ENCODE measurements at regions not wholly inside any gene's neighbourhood (a gene's known extent, or its start where the extent isn't known, plus 50 kb on each side); places are given as distances from the start of the nearest gene placed in this dataset.

DNA sequence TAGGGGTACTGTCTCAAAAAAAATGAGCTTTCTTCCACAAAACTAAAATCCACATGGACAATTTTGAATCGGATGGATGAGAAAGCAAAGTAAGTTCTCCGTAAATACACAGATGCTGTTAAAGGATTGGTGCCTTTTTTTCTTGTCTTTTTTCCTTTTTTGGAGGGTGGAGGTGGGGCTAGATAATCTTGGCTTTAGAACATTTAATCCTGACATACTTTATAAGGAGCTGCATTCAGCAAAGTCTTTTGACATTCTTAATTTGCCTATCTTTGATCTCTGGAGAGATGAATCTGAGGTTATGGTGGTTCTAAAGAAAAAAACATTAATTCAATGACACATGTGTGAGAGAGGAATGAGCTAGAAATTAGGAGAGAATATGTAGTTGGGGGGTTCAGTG, 312.3 kb upstream of the KCNJ16 start:
- no peak for DNase-seq (ENCODE audit: low read depth, low spot score)

DNA sequence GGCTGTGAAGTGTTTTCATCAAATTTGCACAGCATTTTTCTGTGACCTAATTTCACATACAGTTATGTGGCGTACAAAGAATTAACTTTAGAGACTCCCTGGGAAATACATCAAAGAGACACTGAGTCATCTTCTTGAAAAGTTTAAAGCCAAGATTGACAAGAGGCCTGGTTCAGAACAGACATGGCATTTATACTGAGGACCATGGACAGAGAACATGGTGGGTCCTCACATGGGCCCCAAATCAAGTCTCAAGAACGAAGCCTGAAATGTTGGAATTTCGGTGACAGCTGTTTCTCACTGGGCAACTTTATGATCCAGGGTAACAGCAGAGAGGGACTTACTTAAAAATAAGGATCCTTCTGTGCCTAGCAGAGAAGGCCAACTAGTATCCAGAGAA, 311.5 kb upstream of the KCNJ16 start:
- DNase-seq (ENCODE audit: low read depth, low spot score) = peak; percentile 2

DNA sequence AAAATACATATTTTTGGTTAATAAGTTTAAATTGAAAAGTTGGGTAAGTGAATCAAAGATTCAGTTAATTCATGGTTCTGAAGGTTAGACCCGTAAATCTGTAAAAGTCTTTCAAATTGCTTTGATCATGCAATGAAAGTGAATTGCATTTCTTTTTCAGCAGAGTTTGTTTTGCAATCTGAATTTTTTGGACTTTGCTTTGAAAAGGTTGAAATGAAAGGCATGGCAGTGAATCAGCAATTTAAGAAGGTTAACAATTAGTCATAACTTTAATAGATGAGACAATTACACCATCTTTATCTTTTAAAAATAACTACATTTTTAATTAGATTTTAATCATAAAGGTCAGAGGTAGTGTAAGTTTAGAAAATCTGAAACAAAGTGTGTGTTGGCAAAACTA, 310.9 kb upstream of the KCNJ16 start:
- DNase-seq (ENCODE audit: low read depth, low spot score) = no peak

DNA sequence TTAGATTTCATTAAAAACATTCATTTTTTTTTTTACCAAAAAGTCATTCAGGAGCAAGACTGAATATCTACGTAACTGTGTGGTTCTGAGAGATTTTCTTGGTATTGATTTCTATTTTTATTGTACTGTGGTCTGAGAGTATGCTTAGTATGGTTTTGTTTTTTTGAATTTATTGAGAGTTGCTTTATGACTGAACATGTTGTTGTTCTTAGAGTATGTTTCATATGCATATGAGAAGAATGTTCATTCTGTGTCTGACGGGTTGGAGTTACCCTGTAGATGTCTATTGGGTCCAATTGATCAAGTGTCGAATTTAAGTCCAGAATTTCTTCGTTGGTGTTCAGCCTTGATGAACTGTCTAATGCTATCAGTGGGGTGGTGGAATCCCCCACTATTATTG, 306.0 kb upstream of the KCNJ16 start:
- no peak for DNase-seq (ENCODE audit: low read depth, low spot score)

DNA sequence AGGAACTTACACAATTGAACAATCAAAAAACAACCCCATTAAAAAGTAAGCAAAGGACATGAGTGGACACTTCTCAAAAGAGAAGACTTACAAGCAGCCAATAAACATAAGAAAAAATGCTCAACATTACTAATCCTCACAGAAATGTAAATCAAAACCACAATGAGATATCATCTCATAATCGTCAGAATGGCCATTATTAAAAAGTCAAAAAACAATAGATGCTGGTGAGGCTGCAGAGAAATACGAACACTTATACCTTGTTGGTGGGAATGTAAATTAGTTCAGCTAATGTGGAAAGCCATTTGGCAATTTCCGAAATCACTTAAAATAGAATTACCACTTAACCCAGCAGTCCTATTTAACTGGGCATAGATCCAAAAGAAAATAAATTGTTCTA, 301.9 kb upstream of the KCNJ16 start:
- no peak for DNase-seq (ENCODE audit: low read depth, low spot score)

DNA sequence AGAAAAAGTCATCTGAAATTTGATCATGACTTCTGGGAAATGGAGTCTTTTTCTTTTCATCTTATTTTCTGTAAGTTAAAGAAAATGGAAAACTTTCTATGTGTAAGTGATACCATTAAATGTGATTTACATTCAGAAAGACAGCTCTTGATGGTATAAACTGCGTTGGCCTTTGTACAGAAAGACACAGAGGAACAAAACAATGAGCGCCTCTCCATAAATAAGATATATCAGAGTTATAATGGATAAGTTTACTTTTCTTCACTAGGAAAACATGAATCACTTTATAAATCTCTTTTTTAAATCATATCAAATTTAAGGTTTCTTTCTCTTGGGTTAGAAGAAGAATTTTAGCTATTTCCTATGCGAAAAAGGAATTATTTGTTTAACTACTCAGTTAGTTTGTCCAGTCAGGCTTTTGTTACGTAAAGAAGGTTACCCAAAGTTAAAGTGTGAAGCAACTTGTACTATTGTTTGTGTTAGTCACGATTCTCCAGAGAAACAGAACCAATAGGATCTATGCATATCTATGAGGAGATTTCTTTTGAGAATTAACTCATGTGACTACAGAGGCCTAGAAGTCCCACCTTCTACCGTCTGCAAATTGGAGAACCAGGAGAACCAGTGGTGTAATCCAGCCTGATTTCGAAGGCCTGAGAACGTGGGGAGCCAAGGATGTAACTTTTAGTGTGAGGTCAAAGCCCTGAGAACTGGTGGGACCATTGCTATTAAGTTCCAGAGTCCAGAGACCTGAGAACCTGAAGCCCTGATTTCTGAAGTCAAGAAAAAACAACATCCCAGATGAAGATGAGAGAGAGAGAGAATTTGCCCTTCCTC, 295.4 kb upstream of the KCNJ16 start:
- DNase-seq (ENCODE audit: low read depth, low spot score) = no peak

DNA sequence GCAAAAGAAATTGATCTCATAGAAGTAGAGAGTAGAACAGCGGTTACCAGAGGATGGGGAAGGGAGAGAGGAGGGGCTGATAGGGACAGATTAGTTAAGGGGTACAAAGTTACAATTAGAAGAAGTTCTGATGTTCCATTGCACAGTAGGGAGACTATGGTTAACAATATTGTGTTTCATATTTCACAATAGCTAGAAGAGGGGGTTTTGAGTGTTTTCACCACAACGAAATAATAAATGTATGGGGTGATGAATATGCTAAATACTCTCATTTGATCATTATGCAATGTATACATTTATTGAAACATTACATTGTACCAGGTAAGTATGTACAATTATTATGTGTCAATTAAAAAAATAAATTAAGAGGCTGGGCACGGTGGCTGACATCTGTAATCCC, 291.2 kb upstream of the KCNJ16 start:
- no peak for DNase-seq (ENCODE audit: low read depth, low spot score)

DNA sequence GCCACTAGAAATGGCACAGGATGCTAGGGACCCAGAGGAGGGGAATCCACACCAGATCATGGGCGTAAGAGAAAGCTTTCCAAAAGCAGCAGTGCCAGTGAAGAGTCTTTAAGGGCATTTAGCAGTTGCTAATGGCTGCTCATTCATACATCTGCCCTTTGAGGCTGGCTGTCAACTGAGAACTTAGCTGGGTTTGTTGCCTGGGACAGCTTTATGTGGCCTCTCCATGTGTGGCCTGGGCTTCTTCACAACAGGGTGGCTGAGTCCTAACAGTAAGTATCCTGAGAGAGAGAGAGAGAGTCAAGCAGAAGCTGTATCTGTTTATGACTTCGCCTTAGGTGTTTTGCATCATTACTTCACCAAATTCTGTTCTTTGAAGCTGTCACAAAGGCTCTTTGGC, 286.1 kb upstream of the KCNJ16 start:
- DNase-seq (ENCODE audit: low read depth, low spot score) = no peak

DNA sequence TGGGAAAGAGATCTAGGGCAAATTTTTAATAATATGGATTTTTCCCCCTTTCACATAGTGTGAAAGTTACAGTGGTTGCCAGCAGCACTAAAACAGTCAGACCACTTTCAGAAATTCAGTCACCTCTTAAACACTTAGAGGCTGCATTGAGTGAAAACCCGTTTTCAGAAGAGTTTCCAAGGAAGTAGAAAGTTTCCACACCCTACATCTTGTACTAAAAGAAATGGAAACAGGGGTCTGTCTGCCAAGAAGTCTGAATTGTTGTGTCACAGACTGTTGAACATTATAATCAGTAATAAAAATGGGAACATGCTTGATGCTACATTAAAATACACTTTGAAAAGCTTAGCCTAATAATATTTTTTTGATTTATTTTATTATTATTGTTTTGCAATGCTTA, 278.9 kb upstream of the KCNJ16 start:
- no peak for DNase-seq (ENCODE audit: low read depth, low spot score)

DNA sequence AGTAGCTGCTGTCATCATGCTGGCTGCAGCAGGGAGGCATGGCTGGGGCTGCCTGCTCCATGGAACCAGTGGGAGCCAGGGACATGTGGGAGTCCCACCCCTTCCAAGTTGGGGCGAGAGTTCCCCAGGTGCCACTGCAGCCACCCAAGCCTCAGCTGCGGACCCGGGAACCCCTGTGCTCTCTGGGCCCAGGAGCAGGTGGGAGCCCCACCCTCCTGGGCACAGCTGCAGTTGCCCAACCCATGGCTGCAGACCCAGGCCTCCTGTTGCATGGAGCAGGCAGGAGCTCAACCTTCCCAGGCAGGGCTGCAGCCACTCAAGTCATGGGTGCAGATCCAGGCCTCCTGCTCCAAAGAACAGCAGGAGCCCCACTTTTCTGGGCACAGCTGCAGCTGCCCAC, 274.2 kb upstream of the KCNJ16 start:
- DNase-seq (ENCODE audit: low read depth, low spot score) = no peak

DNA sequence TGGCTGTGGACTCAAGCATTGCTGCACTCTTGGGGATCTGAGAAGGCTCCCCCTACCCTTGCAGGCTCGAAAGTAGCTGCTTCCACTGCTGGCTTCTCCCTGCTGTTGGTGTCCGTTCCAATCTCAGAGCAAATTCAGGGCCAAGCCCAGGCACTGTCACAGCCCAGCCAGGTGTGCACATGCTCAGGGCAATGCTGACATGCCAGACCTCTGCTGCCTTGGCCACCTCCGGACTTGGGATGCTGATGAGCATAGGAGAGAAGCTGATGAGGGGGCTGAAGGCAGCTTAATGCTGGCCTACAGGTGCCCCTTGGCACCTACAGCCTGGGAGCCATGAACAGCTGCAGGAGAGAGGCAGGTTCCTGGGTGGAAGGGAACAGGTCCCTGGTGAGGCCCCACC, 273.7 kb upstream of the KCNJ16 start:
- no peak for DNase-seq (ENCODE audit: low read depth, low spot score)

DNA sequence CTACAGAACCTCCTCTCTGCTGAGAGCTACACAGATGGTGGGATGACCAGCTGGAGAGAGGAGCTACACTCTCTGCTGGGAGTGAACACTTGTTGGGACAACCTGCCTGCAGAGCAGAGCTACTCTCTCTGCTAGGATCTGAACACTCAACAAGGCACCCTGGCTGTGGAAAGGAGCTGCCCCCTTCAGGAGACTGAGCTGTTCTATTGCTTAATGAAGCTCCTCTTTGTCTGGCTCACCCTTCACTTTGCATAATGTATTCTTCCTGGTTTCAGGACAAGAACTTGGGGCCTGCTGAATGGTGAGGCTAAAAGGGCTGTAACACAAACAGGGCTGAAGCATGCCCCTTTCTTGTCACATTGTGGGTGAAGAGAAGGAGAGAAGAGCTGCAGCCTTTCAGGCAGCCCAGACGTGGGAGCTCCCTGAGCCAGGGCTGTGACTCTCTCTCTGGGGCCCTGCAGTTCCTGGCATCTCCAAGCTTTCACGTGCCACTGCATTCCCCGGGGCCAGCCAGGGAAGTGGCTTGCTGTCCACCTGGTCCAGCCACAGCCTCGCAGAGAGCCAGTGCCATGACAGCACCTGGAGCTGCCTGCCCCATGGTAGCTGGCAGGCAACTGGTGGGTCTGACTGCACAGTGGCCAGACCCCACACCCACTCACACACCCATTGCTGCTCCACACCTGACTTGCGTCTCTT, 272.8 kb upstream of the KCNJ16 start:
- DNase-seq (ENCODE audit: low read depth, low spot score) = no peak

DNA sequence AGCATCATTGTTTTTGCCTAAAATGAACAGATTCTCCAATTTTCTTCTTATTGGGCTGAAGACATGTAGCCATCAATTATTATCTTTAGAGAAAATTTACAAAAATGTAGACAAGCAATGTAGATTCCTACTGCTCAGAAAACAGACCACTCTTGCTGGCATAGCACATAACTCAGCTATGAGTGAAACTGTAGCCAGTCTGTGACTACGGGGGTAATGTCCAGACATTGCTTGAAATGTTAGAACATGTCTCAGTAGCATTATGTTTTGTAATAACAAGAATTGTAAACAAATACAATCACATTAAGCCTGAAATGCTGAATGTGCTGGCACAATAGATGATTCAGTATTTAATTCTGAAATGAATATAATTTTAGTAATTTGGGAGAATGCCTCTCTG, 265.7 kb upstream of the KCNJ16 start:
- DNase-seq (ENCODE audit: low read depth, low spot score) = no peak

DNA sequence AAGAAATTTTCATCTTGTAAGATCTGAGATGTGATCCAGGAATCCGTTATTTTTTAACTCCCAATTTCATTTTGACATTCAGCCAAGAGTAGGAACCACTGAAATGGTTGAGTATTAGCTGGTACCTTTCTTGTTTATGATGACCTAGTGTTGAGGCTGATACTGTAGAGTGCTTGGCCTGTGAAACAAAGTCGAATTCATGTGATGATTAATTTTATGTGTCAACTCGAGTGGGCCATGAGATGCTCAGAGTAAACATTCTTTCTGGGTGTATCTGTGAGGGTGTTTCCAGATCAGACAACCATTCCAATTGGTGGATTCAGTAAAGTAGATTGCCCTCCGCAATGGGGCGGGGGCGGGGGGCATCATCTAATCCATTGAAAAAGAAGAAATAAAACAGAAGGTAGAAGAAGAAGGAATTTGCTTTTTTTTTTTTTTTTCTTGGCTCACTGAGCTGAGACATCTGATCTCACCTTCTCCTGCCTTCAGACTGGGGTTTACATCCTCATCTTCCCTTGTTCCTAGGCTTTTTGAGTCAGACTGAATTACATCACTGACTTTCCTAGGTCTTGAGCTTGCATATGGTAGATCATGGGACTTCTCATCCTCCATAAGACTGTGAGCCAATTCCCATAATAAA, 264.6 kb upstream of the KCNJ16 start:
- DNase-seq (ENCODE audit: low read depth, low spot score) = no peak

DNA sequence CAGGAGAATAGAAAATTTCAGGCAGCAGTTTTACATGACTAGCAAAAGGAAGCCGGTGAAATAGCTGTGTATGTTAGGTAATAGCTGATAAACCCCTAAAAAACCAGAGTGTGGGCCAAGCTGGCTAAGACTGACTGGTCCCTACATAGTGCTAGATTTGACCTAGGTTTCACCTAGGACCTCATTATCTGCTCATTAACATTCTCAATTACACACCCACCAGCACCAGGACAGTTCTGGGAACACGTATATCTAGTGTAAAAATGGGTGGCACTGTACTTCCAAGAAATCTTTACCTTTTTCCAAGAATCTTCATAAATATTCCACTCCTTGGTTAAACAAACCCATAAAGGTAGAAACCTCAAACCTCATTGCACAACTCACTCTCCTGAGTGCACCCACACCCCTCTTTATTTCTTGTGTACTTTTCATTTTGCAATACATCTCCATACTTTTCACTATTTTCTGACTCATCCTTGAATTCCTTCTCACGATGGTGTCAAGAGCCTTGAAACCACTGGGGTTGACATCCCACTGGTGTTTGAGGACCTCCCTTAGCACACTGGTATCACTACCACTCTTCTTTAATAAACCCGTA, 262.7 kb upstream of the KCNJ16 start:
- DNase-seq (ENCODE audit: low read depth, low spot score) = no peak

DNA sequence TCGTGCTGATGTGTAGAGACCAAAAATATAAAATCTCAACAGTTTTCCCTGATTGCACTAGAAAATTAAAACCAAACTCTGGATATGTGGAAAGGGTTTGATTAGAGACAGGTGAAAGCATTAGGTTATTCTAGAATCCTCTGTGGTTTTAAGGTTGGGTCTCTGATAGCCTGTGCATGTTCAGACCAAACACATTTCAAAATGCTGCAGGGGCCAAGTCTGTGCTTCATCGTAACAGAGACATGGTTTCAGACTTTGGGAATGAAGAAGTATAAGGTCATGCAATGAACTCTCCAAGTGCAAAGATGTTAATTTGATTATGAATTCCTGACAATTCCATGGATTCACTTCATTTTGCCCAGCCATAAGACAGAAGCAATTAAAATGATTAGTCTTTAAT, 261.0 kb upstream of the KCNJ16 start:
- DNase-seq (ENCODE audit: low read depth, low spot score) = no peak

DNA sequence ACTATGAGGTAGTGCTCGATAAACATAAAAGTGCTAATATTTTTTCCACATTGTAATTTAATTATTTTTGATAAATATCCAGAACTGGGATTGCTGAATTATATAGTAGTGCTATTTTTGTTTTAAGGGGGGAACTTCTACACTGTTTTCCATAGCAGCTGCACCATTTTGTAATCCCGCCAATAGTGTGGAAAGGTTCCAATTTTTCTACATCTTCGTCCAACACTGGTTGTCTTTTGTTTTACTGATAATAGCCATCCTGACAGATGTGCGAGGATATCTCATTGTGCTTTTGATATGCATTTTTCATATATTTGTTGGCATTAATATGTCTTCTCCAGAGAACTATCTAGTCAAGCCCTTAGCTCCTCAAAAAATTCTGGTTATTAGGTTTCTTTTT, 259.6 kb upstream of the KCNJ16 start:
- no peak for DNase-seq (ENCODE audit: low read depth, low spot score)

DNA sequence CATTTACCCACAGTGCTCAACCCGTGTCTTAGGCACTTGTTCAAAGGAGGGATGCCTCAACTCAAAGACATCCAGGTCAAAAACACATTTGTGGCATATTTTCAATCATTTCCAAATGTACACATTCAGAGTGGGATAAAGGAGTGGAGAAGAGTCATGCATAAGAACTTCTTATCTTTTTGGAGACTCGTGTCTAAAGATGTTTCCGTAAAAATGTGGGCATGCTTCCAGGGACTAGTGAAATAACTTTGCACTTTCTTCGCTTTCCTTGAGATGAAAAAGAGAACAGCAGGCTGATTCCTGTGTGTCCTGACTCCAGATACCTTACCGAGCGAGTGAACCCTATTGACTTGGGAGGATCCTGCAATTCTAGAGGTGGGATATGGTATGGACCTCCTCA, 256.6 kb upstream of the KCNJ16 start:
- no peak for DNase-seq (ENCODE audit: low read depth, low spot score)

DNA sequence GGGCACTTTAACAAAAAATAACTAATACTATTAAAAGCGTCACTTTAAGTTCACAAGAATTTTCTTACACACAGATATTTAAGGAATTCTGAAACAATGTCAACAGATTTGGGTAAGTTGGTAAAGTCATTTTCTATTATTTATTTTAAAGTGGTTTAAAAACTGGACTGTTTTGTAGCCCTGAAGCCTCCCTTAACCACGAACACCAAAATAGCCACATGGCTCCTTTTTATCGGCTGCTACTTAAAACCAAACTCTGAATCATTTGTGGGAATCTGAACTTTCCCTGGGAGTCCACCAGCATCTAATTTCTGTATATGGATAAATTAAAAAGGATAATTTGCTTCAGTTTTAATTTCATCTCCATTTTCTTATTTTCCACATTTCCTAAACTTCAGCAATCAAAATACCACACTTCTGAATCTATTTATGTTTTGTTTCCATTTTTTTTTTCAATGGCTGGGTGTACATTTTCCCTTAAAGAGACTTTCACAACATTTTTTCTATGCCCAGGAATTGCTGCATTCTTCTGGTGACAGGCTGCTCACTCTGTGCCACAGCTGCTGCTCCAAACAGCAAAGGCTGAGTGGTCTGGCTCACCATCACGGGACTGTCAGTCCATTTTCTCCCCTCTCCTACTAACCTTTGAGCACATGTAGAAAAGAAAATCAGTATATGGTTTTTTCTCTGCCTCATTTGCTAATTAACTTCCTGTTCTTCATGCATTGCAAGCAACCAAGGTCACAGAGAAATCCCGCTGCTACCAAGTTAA, 255.5 kb upstream of the KCNJ16 start:
- no peak for DNase-seq (ENCODE audit: low read depth, low spot score)

DNA sequence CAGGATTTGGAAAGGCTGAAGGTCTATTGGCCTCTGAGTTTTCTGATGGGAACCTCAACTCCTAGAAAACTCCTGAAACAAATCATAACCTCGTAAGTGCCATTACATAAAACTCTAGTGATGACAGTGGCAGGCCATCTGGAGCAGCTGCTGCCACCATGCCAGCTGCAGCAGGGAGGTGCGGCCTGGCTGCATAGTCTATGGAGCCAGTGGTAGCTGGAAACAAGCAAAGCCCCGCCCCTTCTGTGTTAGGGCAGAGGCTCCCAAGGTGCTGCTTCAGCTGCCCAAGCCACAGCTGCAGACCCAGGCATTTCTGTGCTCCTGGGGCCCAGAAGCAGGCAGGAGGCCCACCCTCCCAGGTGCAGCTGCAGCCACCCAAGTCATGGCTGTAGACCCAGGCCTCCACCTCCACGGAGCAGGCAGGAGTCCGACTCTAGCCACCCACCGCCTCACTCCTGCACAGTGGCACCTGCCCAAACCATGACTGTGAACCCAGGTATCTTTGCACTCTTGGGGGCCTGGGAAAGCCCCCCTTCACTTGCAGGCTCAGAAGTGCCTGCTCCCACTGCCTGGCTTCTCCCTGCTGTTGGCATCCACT, 254.1 kb upstream of the KCNJ16 start:
- no peak for DNase-seq (ENCODE audit: low read depth, low spot score)

DNA sequence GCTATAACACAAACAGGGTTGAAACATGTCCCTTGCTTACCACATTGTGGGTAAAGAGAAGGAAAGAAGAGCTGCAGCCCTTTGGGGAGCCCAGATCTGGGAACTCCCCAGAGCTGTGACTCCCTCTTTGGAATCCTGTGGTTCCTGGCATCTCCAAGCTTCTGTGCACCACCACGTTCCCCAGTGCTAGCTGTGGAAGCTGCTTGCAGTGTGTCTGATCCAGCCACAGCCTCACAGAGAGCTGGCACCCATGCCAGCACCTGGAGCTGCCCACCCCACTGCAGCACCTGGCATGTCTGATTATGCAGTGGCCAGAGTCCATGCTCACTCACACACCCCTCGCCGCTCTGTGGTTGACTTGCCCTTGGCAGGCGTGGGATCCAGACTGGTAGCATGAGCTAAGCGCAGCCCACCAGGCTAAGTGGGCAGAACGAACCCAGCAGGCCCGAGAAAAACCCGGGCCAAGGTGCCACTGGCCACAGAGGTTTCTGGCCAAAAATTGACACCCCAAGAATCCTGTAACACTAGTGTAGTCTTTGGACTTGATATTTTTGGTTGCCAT, 252.6 kb upstream of the KCNJ16 start:
- DNase-seq (ENCODE audit: low read depth, low spot score) = no peak

All from ELF-1 (cell line).